SK-N-SH (cell line): ENCODE measurements at regions not wholly inside any gene's neighbourhood (a gene's known extent, or its start where the extent isn't known, plus 50 kb on each side); places are given as distances from the start of the nearest gene placed in this dataset.

Experiments
- CTCF ChIA-PET: fragments of 300-600, 350-600 bp; formaldehyde crosslinking; extraction: SDS; loops from one replicate; lab custom pipeline; 2021; lab: Yijun Ruan, JAX
- POLR2A ChIA-PET: fragments of 350-600 bp; sonication (Branson Sonifier 250); formaldehyde crosslinking; extraction: SDS; loops from one replicate; lab custom pipeline; 2020; ENCODE audit warnings: antibody characterized with exemption, inconsistent platforms; lab: Yijun Ruan, JAX
- DNase-seq: peaks from one replicate; pipeline ENCODE4 v3.0.0; 2012
- H2AFZ ChIP-seq: fragments of 200-600 bp; sonication (generic); 2 replicates; pipeline ENCODE4 v1.8.1; 2016; ENCODE audit warnings: antibody characterized with exemption, mild to moderate bottlenecking, low read depth
- H3F3A ChIP-seq: fragments of 200-600 bp; sonication (generic); replicated peaks from 2 replicates; pipeline ENCODE3; 2016; ENCODE audit warnings: antibody characterized with exemption, mild to moderate bottlenecking; ENCODE audit not compliant: insufficient read depth
- H3K27ac ChIP-seq, 2 experiments: fragments of 200-500 bp in 1 of 2; fragments of 200-600 bp in 1 of 2; sonication (Bioruptor generic) in 1 of 2; sonication (generic), shearing (Covaris generic) in 1 of 2; 2 replicates each; pipeline versions ENCODE4 v1.5.1 to v1.6.1; 2014 to 2016; ENCODE audit warnings: low read depth in 2 of 2, inconsistent platforms in 1 of 2, low read length in 1 of 2, mild to moderate bottlenecking in 1 of 2, mixed read lengths in 1 of 2
- H3K27me3 ChIP-seq: fragments of 200-600 bp; sonication (generic), shearing (Covaris generic); 2 replicates; pipeline ENCODE4 v1.6.1; 2016; ENCODE audit warnings: mixed run types; ENCODE audit not compliant: insufficient read depth
- H3K36me3 ChIP-seq, 2 experiments: fragments of 200-500 bp in 1 of 2; fragments of 200-600 bp in 1 of 2; sonication (Bioruptor generic) in 1 of 2; sonication (generic) in 1 of 2; replicated peaks in 1 of 2; 2 replicates each; pipeline versions ENCODE3 to v1.5.1; 2014 to 2016; ENCODE audit warnings: low read length in 1 of 2, mild to moderate bottlenecking in 1 of 2; ENCODE audit not compliant: insufficient read depth in 2 of 2, control insufficient read depth in 1 of 2
- H3K4me1 ChIP-seq, 2 experiments: fragments of 200-500 bp in 1 of 2; fragments of 200-600 bp in 1 of 2; sonication (Bioruptor generic) in 1 of 2; sonication (generic), shearing (Covaris generic) in 1 of 2; 2 replicates each; pipeline versions ENCODE4 v1.5.1 to v1.6.1; 2014 to 2016; ENCODE audit warnings: low read depth in 1 of 2, low read length in 1 of 2, mixed run types in 1 of 2; ENCODE audit not compliant: insufficient read depth in 2 of 2, control insufficient read depth in 1 of 2
- H3K4me2 ChIP-seq: fragments of 200-600 bp; sonication (generic), shearing (Covaris generic); 2 replicates; pipeline ENCODE4 v1.6.1; 2017; ENCODE audit warnings: mixed run types
- H3K4me3 ChIP-seq, 2 experiments: fragments of 200-500 bp in 1 of 2; fragments of 200-600 bp in 1 of 2; sonication (Bioruptor generic) in 1 of 2; sonication (generic), shearing (Covaris generic) in 1 of 2; 2 replicates each; pipeline versions ENCODE4 v1.5.1 to v1.8.1; 2014 to 2016; ENCODE audit warnings: low read depth in 2 of 2, inconsistent platforms in 1 of 2, low read length in 1 of 2, mild to moderate bottlenecking in 1 of 2, mixed read lengths in 1 of 2, moderate library complexity in 1 of 2
- H3K79me2 ChIP-seq: fragments of 200-600 bp; sonication (generic); 2 replicates; pipeline ENCODE4 v1.8.1; 2017; ENCODE audit warnings: mild to moderate bottlenecking; ENCODE audit not compliant: insufficient read depth
- H3K9ac ChIP-seq: fragments of 200-600 bp; sonication (generic); 2 replicates; pipeline ENCODE4 v1.6.1; 2017; ENCODE audit warnings: mixed run types
- H3K9me2 ChIP-seq: fragments of 200-600 bp; sonication (generic); 2 replicates; pipeline ENCODE4 v1.6.1; 2017; ENCODE audit warnings: mixed run types
- H3K9me3 ChIP-seq: fragments of 200-600 bp; sonication (generic); 2 replicates; pipeline ENCODE4 v1.6.1; 2017; ENCODE audit warnings: mixed run types, mild to moderate bottlenecking, moderate library complexity
- H4K20me1 ChIP-seq: fragments of 200-600 bp; sonication (generic); 2 replicates; pipeline ENCODE4 v1.6.1; 2017; ENCODE audit warnings: mild to moderate bottlenecking, mixed run types; ENCODE audit not compliant: insufficient read depth
- GATA2 ChIP-seq: sonication (generic); formaldehyde crosslinking; IDR thresholded peaks from 2 replicates; pipeline ENCODE4 v1.5.0; 2020; ENCODE audit warnings: mild to moderate bottlenecking, missing genetic modification reagents
- RCOR1 ChIP-seq: fragments of 150-350 bp; IDR thresholded peaks from 2 replicates; pipeline ENCODE4 v1.6.1; 2017; ENCODE audit warnings: antibody characterized with exemption, low read length
- REST ChIP-seq: IDR thresholded peaks from 2 replicates; pipeline ENCODE4 v1.6.1; 2012; ENCODE audit warnings: mild to moderate bottlenecking, low read depth, low read length, moderate library complexity
- RFX5 ChIP-seq: IDR thresholded peaks from 2 replicates; pipeline ENCODE4 v1.6.1; 2012; ENCODE audit warnings: mild to moderate bottlenecking, improper control_type of control experiment, low read length
- RXRA ChIP-seq: IDR thresholded peaks from 2 replicates; pipeline ENCODE4 v1.4.0; 2012; ENCODE audit warnings: low read depth, mild to moderate bottlenecking, borderline replicate concordance
- TAF1 ChIP-seq: IDR thresholded peaks from 2 replicates; pipeline ENCODE4 v1.6.1; 2012; ENCODE audit warnings: low read depth, mild to moderate bottlenecking, low read length, moderate library complexity, borderline replicate concordance
- TCF12 ChIP-seq: IDR thresholded peaks from 2 replicates; pipeline ENCODE4 v1.4.0; 2012
- TEAD4 ChIP-seq: IDR thresholded peaks from 2 replicates; pipeline ENCODE4 v1.4.0; 2012; ENCODE audit warnings: mild to moderate bottlenecking, borderline replicate concordance; ENCODE audit not compliant: insufficient read depth
- WGBS: methylation state at CpG from one replicate; pipeline ENCODE4 v1.1.6; 2017; ENCODE audit warnings: low lambda C conversion rate; 5-methylcytosine and 5-hydroxymethylcytosine counted together
- TF ChIP-seq, protein P1 (sequence below): IDR thresholded peaks from 2 replicates; pipeline ENCODE4 v1.4.0; 2012; ENCODE audit warnings: low read depth
- TF ChIP-seq, protein P2 (sequence below): IDR thresholded peaks from 2 replicates; pipeline ENCODE4 v1.4.0; 2012; ENCODE audit warnings: low read depth, borderline replicate concordance

- TF ChIP-seq RCOR1, result no peak
- no peak for TF ChIP-seq TEAD4
- TF ChIP-seq TAF1, result no peak
- no peak for TF ChIP-seq RFX5
- TF ChIP-seq, protein P1, sequence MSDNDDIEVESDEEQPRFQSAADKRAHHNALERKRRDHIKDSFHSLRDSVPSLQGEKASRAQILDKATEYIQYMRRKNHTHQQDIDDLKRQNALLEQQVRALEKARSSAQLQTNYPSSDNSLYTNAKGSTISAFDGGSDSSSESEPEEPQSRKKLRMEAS, result no peak
- TF ChIP-seq, protein P2, sequence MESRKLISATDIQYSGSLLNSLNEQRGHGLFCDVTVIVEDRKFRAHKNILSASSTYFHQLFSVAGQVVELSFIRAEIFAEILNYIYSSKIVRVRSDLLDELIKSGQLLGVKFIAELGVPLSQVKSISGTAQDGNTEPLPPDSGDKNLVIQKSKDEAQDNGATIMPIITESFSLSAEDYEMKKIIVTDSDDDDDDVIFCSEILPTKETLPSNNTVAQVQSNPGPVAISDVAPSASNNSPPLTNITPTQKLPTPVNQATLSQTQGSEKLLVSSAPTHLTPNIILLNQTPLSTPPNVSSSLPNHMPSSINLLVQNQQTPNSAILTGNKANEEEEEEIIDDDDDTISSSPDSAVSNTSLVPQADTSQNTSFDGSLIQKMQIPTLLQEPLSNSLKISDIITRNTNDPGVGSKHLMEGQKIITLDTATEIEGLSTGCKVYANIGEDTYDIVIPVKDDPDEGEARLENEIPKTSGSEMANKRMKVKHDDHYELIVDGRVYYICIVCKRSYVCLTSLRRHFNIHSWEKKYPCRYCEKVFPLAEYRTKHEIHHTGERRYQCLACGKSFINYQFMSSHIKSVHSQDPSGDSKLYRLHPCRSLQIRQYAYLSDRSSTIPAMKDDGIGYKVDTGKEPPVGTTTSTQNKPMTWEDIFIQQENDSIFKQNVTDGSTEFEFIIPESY, result no peak
- no peak for TF ChIP-seq RXRA
- TF ChIP-seq REST, result no peak
- CTCF ChIA-PET, result interaction anchor here (0.7 to 11.8 kb wide), 6 partner anchors 12 to 207 kb away, joined by 3 to 133 read pairs (median 4); partner anchors contain the start of genes DMTF1 and ELAPOR2
These were observed 116.0 kb downstream of the ELAPOR2 start for GRCh38 chr7:86943447-86943846.

DNA sequence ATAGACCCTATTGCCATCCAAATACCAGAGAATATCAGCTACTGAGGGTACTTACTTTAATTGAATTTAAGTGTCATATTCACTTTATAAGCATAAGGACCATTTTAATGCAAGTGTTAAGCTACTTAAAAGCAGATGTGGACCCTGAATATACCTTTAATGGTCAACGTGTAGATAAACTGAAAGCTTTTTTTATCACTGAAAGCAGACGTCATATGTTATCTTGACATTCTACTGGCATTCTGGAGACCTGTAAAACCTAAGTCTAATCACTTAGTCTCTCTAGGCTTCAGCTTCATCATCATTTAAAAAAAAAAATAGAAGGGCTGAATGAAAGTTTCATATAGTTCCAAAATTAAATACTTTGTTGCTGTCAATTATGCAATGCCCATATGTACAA is 116.5 kb downstream of the ELAPOR2 start:
- Histone ChIP-seq H3K9ac (no peak overlapping the region), H3K9me3 (no peaks in the 10 kb centered on the region), H4K20me1 (peaks cover 4% of the 10 kb centered on the region; the same call in 1 of the 2 replicates), H3K36me3 (peaks cover 9 to 55% of the 10 kb centered on the region in 2 experiments), H3K27ac (no peak overlapping the region), H3F3A (no peaks in the 10 kb centered on the region), H3K27me3 (no peaks in the 10 kb centered on the region), H3K4me2 (no peak overlapping the region), H3K79me2 (no peaks in the 10 kb centered on the region), H3K9me2 (no peaks in the 10 kb centered on the region)
- WGBS, result 58% methylated on average over 2 of the region's 2 CpGs
- TF ChIP-seq GATA2 (CRISPR knock-in tag) (peak; percentile 19; the same call in 1 of the 2 replicates), TCF12 (no peak)
- TF ChIP-seq, all 33 proteins: peak for 1
- ChIA-PET CTCF (interaction anchor here (0.9 to 11.8 kb wide), 7 partner anchors 9 to 208 kb away, joined by 3 to 133 read pairs (median 3); partner anchors contain the start of genes DMTF1 and ELAPOR2), POLR2A (interaction anchor here (1.3 kb wide), 1 partner anchor 209 kb away, joined by 10 read pairs; the partner anchor contains the start of gene DMTF1)
- H3K4me3 ChIP-seq, result no peak overlapping the region
- no peak for DNase-seq
- peaks cover 0 to 11% of the 10 kb centered on the region in 2 experiments; a peak in 2 of 4 replicates for H3K4me1 ChIP-seq
- H2AFZ ChIP-seq, result no peak overlapping the region

More at GRCh38 chr7:86943447-86943846, 116.0 kb downstream of the ELAPOR2 start:
- Histone ChIP-seq H2AFZ (no peak overlapping the region), H3K4me1 (peaks cover 0 to 10% of the 10 kb centered on the region in 2 experiments; a peak in 2 of 4 replicates), H3K9me3 (no peaks in the 10 kb centered on the region), H4K20me1 (peaks cover 4% of the 10 kb centered on the region; the same call in 1 of the 2 replicates), H3K9me2 (no peaks in the 10 kb centered on the region), H3K36me3 (peaks cover 5 to 51% of the 10 kb centered on the region in 2 experiments), H3K4me3 (no peak overlapping the region), H3K4me2 (no peak overlapping the region), H3K27me3 (no peaks in the 10 kb centered on the region), H3K79me2 (no peaks in the 10 kb centered on the region), H3K27ac (no peak overlapping the region), H3K9ac (no peak overlapping the region), H3F3A (no peaks in the 10 kb centered on the region)
- WGBS, result 93% methylated on average over 1 of the region's 1 CpG
- no peak for DNase-seq
- POLR2A ChIA-PET, result interaction anchor here (1.3 kb wide), 1 partner anchor 209 kb away, joined by 10 read pairs; the partner anchor contains the start of gene DMTF1
